GM13976 (cell line): ENCODE measurements at regions not wholly inside any gene's neighbourhood (a gene's known extent, or its start where the extent isn't known, plus 50 kb on each side); places are given as distances from the start of the nearest gene placed in this dataset.
"Not testable (repeated sequence)": the region's sequence is repeated elsewhere in the genome, so short reads cannot be mapped to it uniquely, and the experiment has no call there.

Source experiments
- DNase-seq: peaks from one replicate; pipeline ENCODE4 v3.0.0; 2012; ENCODE audit warnings: low spot score
- CTCF ChIP-seq: IDR thresholded peaks from 2 replicates; pipeline ENCODE4 v1.5.1; 2012; ENCODE audit warnings: borderline replicate concordance, mild to moderate bottlenecking; ENCODE audit not compliant: insufficient read depth; ENCODE audit errors: extremely low read depth, missing control alignments, control extremely low read depth
- in situ Hi-C: fragments of 300-500 bp; cut with MboI; formaldehyde crosslinking; loops from one replicate; pipeline ENCODE4 v1.12.0; 2022; ENCODE audit warnings: low sequenced_read_pairs, mixed read lengths, inconsistent platforms; ENCODE audit not compliant: unreplicated experiment

DNA sequence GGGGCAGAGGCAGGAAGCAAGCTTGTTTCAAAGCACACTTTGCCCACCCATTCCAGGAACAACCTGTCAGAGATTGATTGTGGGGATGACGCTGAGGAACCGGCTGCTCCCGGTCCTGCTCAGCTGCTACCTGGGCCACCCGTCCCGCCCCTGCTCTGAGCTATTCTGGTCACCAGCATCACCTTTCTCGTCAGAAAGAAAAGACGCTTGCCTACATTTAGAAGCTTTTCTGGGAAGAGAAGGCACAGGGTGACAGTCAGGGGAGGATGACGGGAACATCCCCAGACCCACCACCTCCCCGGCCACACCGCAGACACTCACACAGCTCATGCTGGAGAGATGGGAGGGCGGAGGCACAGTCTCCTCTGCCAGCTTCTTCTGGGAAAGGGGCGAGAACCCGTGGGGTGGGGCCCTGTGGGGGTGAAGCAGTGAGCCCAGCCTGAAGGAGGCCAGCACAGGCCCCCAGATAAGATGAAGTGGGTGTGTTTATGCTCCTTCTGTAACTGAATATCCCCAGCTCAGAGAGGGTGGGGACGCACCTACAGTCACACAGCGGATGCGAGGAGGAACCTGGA, 81.8 kb downstream of the CPZ start:
- DNase-seq: no peak
- in situ Hi-C loops: no loop called here
- no peak for TF ChIP-seq CTCF

- DNase-seq, in situ Hi-C loops: not testable (repeated sequence)
These were observed 80.5 kb downstream of the CPZ start for GRCh38 chr4:8673106-8673505.

DNA sequence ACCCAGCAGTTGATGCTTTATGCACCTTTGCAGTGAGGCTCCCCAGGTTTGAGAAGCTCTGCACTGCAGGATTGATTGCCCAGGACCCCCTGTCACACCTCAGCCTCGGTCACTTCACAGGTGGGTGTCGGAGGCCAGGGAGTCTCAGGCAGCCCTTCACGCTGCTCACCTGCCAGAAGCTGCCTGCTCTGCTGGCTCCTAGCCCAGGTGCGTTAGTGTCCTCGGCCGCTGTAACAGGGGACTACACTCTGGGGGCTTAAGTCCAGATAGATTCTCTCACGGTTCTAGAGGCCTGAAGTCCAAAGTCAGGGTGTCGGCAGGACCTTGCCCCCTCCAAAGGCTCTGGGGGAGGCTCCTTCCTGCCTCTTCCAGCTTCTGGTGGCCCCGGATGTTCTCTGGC, 79.9 kb downstream of the CPZ start:
- in situ Hi-C loops: no loop called here
- TF ChIP-seq CTCF: no peak
- DNase-seq: no peak

- no peak for TF ChIP-seq CTCF
- no peak for DNase-seq
- in situ Hi-C loops: no loop called here
These were observed 79.2 kb downstream of the CPZ start for GRCh38 chr4:8671712-8672290.
